ENCODE measurements at regions not wholly inside any gene's neighbourhood (a gene's known extent, or its start where the extent isn't known, plus 50 kb on each side); places are given as distances from the start of the nearest gene placed in this dataset.
"Not testable (repeated sequence)": the region's sequence is repeated elsewhere in the genome, so short reads cannot be mapped to it uniquely, and the experiment has no call there.

DNA sequence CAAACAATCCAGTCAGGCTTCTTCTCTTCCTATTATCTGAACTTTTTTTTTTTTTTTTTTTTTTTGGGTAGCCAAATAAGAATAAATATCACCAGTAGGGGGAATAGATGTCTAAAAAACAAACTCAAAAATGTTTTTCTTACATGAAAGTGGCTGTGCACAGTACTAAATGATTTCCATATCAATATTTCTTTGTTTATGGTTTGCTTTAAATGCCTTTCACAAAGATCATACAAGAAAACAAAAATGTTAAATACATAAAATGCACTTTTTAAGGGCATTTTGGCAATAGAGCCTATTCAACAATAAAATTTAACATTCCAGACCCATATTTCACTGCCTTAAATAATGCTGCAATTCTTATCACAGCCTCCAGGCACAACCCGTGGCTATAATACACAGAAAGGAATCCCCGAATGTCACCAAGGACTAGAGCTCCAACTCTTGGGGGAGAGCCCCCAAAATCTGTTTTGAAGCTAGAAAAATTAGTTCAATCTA, 91.1 kb upstream of the TBCA start:
- DNase-seq: no peak

DNA sequence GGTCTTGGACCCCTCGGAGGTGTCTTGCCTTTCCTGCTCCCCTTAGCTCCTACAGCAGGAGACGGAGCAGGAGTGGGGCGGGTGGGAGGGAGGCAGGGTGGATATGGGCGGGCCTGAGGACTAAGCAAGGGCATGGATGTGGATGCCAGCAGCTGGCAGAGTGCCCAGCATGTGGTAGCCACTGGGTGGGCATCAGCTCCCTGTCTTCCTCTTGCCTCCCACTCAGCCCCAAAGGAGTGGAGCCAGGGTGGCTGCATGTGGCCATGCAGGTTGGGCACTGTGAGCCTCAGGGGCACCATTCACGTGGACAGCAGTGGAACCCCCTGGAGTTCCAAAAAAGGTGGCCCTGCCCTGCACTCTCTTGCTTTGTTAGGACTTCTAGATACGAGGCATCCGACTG, 90.1 kb upstream of the TBCA start:
- DNase-seq: no peak

DNA sequence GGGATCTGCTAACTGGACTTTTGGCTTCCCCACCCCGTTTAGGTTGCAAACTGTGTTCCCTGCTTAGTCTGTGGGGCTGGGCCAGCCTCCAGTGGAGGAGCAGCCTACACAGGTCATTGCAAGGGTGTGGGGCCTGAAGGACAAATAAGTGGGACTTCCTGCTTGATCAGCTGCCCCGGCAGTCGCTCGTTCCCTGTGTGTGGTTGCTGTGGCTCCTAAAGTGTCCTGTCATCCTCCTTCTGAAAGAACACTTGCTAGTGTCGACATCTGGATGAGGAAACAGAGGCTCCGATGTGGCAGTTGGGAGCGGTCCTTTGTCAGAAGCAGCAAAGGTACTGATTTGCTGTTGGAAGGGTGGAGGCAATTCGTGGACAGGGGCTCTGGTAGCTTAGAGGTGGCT, 88.9 kb upstream of the TBCA start:
- DNase-seq: no peak

DNA sequence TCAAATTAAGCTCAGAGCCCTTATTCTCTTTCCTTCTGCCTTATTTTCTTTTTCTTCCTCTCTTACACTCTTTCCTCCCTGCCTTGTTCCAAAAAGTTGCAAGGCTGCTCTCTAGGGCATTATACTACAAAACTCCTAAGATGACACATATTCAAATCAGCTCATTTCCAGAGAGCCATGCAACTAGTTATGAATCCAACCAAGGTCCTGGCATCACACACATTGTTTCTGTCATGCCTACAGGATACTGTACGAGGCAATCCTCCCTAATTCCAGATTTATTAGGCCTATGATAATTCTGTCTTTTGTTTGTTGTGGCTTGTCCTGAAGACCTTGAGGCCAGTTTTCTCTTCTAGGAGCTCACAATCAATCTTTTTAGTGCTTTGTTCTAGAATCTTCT, 87.0 kb upstream of the TBCA start:
- DNase-seq: no peak

DNA sequence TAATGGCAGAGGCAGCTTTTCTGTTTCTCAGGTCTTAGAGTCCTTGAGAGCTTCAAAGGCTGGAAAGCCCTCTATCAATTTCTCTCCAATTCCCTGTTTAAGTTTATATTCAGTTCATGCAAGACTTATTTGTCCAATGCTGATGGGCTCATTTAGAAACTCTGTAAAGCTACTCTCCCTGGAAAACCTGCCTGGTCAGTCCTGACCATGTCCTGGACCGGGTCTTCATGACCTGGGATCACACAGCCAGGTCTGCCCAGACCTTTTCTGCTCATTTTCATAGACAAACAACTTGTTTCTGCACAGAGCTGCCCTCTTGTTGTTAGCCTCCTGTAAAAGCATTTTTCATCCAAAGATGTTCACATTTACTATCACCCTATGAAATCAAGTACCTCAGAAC, 85.4 kb upstream of the TBCA start:
- no peak for DNase-seq

DNA sequence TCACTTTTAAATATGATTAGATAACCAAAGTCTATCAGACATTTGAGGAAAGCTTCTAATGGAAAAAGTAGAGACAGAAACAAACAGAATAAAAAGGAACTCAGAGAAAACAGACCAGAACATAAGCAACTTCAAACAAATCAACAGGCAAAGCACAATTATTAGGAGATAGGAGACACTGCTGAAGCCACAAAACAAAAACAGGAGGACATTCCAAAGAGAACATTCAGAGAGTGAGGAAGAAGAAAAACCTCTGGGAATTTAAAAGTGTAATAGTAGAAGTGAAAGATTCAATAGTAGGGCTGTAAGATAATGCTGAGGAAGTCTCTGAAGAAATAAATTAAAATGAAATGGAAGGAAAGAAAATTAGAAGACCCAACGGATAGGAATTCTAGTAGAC, 83.2 kb upstream of the TBCA start:
- DNase-seq: no peak

DNA sequence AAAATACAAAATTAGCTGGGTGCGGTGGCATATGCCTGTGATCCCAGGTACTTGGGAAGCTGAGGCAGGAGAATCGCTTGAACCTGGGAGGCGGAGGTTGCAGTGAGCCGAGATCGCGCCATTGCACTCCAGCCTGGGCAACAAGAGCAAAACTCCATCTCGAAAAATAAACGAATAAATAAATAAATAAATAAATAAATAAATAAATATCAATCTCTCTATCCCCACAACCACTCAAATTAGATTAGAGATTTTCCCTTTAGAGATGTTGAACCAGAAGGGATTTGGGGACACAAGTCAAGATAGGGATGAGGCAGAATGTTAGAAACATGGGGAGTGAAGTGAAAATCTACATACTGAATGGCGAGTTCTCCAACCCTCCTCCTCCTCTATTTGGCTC, 82.5 kb upstream of the TBCA start:
- DNase-seq: not testable (repeated sequence)

DNA sequence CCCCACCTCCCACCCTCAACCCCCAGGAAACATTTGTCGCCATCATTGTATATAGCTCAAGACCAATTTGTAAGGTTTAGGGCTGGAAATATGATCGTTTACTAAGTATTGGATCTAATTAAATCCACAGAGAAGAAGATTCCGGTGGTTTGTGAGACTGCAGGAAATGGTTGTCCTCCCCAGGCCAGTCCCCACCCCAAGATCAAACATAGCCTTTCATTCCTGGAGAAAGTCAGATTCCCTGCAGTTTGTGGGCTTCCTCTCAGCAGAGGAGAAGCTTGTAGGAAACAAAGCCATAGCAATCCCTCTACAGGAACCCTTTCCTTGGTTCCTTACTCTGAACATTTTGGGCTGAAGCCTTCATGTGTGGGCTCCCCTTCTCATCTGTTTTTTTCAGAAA, 79.2 kb upstream of the TBCA start:
- DNase-seq: no peak

DNA sequence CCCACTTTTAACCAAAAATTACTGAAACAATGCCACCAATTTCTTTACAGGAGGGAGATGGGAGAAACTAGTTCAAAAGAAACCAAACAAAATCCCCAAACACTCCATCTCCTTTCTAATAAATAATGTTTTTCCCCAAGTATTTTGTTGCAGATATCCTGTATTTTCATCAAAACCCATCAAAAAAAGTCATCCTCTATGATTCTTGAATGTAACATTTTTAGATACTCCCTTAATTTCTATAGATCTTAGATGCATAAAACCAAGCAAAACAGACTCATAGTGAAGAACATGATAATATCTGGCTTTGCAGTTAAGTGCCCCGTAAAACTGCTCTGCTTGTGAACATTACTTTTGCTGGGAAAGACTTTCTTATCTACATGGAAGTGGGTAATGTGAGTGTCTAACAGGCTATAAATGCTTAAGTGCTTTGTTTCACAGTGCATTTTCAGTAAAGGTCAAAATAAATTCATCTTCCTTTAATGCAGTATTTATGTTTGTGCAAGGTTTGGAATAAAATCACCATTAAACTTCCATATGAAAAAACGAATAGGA, 77.3 kb upstream of the TBCA start:
- no peak for DNase-seq

DNA sequence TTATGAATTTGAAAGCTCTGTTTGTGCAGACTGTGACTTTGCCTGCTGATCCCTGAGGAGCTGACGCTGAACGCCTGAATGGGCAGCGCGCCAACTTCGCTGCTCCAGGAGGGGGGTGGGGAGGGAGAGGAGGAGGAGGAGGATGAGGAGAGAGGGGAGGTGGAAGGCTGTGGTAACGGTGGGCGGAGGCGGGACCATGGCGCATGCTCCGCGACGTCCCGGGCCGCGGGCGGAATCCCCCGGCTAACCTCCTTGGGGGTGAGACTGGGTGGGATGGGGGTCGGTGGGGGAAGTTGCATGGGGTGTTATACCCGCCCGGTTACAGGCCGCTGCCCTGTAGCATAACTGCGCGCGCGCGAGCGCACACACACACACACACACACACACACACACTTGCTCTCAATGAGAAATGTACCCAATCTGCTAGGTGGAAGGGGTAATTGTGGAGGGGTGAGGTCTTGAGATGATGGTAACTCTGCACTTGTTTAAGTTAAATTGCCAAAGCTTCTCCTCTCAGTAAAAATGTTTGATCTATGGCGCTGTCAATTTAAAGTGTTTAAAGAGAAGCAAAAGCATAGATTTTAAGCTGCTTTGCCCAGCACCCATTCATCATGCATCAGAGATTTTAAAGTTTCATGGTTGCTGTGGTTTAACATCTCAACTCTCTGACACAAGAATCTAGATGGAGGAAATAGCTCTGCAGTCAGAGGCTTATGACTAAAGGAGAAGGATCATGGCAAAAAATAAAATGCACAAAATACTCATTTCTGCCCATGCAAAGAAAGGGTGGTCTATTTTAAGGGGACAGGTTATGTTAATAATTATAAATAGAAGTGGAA, 76.6 kb upstream of the TBCA start:
- peak; percentile 92 for DNase-seq

DNA sequence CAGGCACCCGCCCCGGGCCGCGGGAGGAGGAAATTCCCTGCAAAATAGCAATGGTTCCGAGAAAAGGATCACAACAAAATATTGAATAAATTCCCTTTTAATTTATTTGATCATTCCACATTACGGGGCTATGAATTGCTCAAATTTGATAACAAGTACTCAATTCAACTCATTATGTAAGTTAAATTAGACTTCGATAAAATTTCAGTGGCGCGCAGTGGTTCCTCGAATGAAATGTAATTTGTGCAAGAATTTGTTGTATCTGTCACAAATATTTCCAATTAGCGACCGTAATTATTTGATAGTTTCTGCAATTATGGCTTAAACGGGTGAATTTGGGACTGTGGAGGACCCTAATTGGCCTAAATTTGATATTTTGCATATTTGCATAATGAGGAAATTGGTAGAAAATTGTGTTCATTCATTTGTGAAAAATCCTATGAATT, 76.0 kb upstream of the TBCA start:
- no peak for DNase-seq

DNA sequence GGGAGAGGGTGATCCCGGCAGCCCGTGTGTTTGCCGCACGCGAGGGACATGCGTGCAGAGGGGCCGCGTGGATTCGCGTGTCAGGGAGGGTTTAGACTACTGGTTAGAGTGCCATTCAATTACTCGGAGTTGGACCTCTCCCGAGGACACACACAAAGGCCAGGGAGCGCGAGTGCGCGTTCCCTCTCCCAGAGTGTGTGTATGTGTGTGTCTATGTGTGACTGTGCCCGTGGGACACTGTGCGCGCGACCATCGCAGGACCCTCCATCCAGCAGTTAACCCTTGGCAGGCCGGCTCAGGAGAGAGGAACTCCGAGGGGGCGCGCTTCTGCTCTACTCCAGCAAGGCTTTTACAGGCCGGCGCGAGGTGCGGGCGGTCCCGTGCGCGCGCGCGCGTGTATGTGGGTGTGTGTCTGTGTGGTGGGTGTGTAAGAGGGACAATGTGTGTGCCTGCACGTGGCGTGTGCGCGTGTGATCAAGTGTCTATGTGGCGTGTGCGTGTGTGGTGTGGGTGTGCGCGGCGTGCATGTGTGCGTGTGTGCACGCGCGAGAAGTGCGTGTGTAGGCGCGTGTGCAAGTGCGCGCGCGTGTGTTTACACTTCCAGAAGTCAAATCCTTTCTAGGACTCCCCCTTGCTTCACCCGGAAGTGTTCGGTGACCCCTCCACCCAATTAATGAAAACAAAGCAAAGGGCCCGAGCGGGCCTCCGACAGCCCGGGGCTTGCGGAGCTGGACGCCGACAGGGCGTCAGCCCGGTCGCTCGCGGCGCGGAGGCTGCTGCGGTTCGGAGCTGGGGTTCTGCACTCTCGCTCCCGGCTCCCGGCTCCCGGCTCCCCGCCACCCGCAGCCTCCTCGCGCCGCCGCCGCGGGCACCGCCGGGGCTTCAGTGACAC, 75.3 kb upstream of the TBCA start:
- DNase-seq: no peak

DNA sequence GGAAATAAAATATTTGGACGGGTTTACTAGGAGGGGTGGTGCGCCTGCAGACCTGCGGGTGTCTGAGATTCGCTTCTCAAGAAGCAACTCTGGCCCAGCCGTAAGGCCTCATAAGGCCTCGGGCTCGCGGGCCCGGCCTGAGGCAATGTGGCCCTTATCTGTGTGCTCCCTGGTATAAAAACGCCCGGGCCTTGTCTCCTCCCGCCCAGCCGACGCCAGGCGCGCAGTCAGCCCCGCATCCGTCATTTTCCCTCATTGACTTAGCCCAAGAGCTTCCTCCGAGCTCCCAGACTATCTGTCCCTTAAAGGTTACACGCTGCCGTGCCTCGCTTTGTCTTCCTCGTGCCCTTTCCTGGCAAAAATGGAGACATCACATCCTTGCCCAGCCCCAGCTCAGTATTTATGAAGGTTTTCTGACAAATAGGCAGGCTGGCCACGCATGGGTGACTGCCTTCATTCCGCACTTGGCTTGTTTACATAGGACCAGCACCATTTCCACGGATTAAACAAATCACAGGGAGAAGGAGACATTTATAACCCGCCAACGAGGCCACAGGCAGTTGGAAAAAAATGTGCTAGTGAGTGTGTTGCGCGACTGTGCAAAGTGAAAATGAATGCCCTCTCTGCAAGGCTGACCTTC, 74.5 kb upstream of the TBCA start:
- DNase-seq: peak; percentile 87

DNA sequence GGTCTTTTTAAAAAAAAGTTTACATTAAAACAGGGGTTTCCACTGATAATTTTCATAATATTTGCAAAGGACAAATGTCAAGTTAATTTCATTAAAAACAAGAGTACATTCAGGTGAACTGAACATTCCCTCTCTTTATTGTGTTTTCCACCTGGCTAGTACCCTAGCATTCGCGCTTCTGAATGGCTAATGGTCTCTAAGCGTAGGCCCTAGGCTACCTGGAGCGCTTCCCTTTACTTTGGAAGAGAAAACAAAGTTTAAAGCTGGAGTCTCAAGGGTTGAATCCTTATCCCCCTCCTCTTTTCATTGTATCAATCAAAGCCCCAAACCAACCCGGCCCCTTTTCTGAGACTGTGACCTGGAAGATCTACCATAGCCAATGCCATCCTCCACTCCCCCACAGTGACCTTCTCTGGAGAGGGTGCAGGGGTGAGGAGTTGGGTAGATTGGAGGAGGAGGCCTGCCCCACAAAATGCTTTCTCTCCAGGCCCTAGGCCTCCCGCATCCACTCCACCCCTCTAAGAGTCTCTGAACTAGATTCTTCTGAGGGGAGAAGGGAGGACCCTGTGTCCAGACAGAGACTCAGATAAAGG, 73.3 kb upstream of the TBCA start:
- DNase-seq: no peak

DNA sequence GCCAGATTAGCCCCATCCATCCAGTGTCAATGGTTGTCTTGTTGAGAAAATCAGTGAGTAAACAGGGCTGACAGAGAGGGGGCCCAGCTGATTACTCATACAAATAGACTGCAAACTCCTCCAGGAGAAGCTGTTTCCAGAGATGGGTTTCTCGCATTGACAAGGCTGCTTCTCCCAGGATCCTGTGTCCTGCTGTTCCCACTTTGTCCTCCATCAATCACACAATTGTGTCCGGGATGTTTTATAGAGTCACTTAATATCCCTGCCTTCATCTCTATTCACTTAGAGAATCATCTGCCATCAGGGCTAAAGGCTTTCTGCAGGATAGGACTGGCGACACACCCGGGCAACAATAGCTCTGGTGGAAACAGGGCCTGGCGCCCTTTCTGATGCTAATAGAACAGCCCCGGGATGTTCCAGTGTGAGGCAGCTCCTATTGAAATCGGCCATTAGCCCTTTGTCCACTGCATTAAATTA, 71.7 kb upstream of the TBCA start:
- peak; percentile 67 for DNase-seq

DNA sequence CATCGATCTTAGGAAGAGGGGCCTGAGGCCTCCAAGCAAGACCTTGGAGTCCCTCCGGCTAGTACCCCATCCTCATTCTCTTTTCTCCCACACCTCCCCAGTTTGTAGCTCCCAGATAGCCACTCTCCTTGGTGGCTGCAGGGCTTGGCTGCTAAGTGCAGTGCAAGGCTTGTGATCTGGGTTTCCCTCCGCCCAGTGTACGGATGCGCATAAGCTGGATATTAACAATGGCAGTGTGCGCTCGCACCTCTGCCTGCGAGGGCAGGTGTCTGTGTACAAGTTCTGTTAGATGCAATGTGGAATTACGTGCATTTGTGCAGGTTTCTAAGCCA, 71.0 kb upstream of the TBCA start:
- DNase-seq: no peak

DNA sequence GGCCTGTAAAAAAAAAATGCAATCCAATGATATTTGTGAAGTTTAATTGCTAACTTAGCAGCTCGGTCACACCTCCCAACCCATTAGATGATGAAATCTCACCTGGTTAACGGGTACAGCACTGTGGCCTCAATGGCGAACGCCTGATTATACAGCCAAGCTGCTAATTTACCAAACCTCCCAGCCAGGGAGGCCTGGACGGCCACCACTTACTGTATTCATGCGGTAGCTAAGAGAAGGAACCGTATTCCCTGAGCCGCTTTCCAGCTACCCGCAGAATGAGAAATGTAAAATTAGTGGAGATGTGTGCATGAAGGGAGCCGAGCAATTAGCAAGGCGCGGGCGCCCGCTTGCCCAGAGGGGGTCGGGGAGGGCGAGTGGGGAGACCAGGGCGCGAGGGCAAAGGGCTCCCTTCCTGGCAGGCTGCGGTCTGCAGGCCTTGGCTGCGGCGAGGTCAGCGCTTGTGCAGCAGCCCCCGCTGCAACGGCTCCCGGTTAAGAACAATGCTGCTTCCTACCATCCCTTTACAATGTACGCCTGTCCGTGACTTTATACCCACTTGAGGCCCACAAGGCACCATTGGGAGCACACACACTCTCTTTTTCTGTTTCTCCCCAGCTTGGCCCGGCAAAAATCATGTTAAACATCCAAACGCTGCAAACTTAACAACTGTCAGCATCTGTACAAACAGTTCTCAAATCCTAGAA, 70.4 kb upstream of the TBCA start:
- no peak for DNase-seq

DNA sequence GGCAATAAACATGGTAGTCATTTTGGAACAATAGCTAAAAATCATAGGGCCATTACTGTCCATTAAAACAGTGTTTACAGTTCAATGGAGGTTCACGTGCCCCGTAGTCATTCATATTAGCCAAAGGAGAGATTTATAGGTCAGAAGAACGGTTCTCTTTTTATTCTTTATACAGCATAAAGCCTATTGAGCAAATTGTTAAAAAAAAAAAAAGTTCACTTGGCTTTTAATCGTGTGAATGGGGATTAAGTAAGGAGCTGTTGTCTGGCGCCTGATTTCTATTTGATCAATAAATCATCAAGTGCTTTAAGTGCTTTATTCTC, 69.1 kb upstream of the TBCA start:
- no peak for DNase-seq

DNA sequence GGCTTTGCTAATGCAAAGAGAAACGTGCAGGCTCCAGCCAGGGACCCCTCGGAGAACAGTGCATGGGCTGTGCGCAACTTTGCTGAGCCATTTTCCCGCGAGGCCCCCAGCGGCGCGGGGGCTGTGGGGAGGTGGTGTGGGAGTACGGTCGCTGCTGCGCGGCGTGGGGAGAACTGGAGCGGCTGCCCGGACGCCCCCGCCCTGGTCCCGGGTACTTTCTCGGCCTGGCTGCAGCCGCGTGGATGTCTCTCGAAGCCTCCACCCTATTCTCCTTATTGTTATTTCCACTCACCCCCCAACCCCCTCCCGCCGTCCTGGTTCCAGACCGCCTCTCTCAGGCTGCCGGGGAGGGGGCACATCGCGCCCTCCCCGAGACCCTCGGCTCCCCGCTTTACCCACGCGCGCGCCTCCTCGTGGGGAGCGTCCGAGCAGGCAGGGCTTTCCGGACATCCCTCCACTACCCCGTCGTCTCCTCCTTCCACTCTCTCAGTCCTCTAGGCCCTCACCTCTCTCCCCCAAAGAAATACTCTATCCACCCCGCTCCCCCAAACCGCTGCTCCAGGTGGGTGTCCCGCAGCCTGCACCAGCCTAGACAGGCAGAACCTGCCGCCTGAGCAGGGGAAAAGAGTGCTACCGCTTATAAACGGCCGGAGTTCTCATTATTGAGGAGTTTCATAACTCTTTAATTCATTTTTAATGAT, 68.6 kb upstream of the TBCA start:
- no peak for DNase-seq

DNA sequence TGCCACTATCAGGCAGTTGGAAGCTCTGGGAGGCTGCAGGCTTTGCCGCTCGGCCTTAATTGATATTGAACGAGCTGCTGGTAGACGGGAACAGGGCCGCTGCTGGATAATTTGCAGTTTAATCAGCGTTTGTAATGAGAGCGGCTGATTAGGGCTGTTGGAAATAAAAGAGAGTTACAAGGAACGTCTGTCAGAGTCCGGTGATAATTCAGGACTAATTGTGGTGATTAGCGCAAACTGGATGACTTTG, 68.2 kb upstream of the TBCA start:
- no peak for DNase-seq

DNA sequence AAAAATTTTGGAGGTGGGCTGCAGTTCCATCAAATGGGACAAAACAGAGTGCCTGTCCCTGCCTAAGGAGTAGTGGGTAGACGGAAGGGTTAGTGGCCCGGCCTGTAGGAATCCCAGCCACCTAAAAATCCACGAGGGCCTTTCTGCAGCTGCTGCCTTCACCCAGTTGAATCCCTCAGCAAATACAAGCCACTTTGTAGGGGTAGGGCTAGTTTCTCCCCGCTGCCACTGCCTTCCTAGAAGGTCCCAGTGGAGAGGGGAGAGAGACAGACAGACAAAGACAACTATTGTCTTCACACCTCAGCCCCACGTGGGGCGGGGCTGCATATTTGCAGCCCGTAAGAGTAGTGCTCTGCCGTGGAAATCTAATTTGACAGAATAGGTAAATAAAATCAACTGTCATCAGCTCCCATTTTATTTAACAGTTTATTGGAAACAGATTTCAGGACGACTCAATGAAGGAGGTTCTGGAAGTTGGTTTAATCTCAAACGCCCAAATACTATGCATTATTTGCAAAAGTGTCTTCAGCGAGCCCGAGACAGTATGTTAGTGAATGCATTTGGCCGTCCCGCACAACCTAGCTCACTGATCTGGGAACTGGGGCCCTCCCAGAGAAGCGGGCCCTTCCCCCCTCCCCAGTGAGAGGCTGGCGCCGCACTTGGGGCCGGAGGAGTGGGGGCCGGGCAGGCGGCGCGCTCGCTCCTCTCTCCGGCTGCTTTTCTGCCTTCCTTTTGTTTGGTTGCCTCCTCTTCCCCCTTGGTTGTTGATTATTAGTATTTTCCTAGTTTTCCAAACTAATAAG, 67.6 kb upstream of the TBCA start:
- DNase-seq: no peak
